Testis (tissue), 2 donors: ENCODE measurements at regions not wholly inside any gene's neighbourhood (a gene's known extent, or its start where the extent isn't known, plus 50 kb on each side); places are given as distances from the start of the nearest gene placed in this dataset.

Source experiments
- CTCF ChIP-seq, 3 experiments: fragments of 450-650 bp in 2 of 3; fragments of 200-600 bp in 1 of 3; sonication (generic) in 1 of 3; IDR thresholded peaks; one replicate each; pipeline ENCODE4 v1.5.1; 2016 to 2019; ENCODE audit warnings: antibody characterized with exemption in 3 of 3, mild to moderate bottlenecking in 2 of 3, moderate library complexity in 1 of 3
- POLR2A ChIP-seq: fragments of 450-650 bp; IDR thresholded peaks from one replicate; pipeline ENCODE4 v1.6.1; 2017; ENCODE audit warnings: antibody characterized with exemption, mild to moderate bottlenecking, moderate library complexity

- no peak for TF ChIP-seq CTCF (IDR thresholded peaks at IDR 0.05)
- no peak for TF ChIP-seq POLR2A
Observed at GRCh38 chr2:126822115-126822514, 76.6 kb upstream of the TEX51 start.
